Gastroesophageal sphincter (tissue), 4 donors: ENCODE measurements at regions not wholly inside any gene's neighbourhood (a gene's known extent, or its start where the extent isn't known, plus 50 kb on each side); places are given as distances from the start of the nearest gene placed in this dataset.

Source experiments
- ATAC-seq: fragments of 150-250 bp; one replicate; pipeline ENCODE4 v1.9.1; 2016; ENCODE audit warnings: mild to moderate bottlenecking, moderate library complexity
- H3K27ac ChIP-seq, 4 donors: fragments of 200-600 bp; sonication (generic) in 3 of 4; 1 replicate in 3 of 4; 2 replicates in 1 of 4; pipeline ENCODE4 v1.5.1; 2016 to 2019
- H3K27me3 ChIP-seq: fragments of 200-600 bp; sonication (generic); one replicate; pipeline ENCODE4 v1.5.1; 2019
- H3K36me3 ChIP-seq, 2 donors: fragments of 200-600 bp; sonication (generic); one replicate each; pipeline ENCODE4 v1.5.1; 2019; ENCODE audit warnings: control low read depth in 1 of 2
- H3K4me1 ChIP-seq, 3 donors: fragments of 200-600 bp; sonication (generic); 1 replicate in 2 of 3; 2 replicates in 1 of 3; pipeline ENCODE4 v1.5.1; 2016 to 2019; ENCODE audit warnings: control low read depth in 2 of 3
- H3K4me3 ChIP-seq, 2 donors: fragments of 200-600 bp; sonication (generic); one replicate each; pipeline ENCODE4 v1.5.1; 2019; ENCODE audit warnings: mild to moderate bottlenecking in 1 of 2, moderate library complexity in 1 of 2
- H3K9me3 ChIP-seq, 3 donors: fragments of 200-600 bp; sonication (generic); one replicate each; pipeline ENCODE4 v1.5.1; 2017 to 2019; ENCODE audit warnings: control low read depth in 2 of 3
- EP300 ChIP-seq: sonication (generic); formaldehyde crosslinking; IDR thresholded peaks from one replicate; pipeline ENCODE4 v1.6.1; 2017; ENCODE audit warnings: antibody characterized with exemption, mild to moderate bottlenecking
- POLR2A ChIP-seq, 2 donors: fragments of 450-650 bp; IDR thresholded peaks; one replicate each; pipeline ENCODE4 v1.6.1; 2017; ENCODE audit warnings: antibody characterized with exemption in 2 of 2, mild to moderate bottlenecking in 2 of 2, moderate library complexity in 1 of 2
- POLR2AphosphoS5 ChIP-seq: sonication (generic); formaldehyde crosslinking; IDR thresholded peaks from one replicate; pipeline ENCODE4 v1.6.1; 2017; ENCODE audit warnings: antibody characterized with exemption
- WGBS, 2 donors: methylation state at CpG; one replicate each; pipeline ENCODE4 v1.1.5; 2018; ENCODE audit warnings: low coverage in 1 of 2; 5-methylcytosine and 5-hydroxymethylcytosine counted together
- TF ChIP-seq, protein P1 (sequence below), 4 experiments: fragments of 200-600 bp in 2 of 4; fragments of 450-650 bp in 2 of 4; sonication (generic) in 1 of 4; IDR thresholded peaks; one replicate each; pipeline ENCODE4 v1.5.1; 2017 to 2019; ENCODE audit warnings: antibody characterized with exemption in 4 of 4, mild to moderate bottlenecking in 2 of 4, moderate library complexity in 2 of 4

DNA sequence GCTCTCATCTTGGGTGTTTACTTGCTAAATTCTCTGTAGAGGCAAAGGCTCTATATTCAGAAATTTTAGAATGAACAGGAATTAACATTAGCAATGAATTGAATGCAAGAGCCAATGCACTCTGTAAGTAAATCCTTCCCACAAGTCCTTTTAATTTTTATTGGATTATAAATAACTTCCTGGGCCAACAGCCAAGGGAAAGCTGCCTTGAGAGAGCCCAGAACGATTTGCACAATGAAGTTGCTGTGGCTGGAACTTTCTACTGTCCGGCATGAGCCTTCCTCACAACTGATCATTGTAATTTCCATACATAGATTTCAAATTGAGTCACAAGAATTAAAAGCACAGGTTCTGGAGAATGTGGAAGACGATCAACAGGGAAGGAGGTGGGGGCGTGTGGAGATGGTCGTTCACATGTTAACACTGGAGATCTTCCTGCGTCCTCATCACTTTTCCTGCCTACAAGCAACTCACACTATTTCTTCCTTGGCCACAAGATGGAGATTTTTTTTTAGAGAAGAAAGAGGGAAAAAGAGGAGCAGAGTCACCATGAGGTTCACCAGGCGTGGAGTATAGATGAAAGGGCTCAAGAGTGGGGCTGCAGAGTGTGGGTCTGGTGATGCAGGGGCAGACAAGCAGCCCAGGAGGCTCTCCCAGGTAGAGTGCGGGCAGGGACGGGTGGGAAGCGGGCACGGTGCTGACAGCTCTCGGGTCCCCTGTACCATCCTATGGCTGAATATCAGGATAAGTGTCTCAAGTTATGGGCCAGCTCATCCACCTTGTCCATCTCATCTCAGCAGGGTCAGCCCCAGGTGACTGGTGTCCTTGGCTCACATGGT lies 110.7 kb downstream of the SOX1 start:
- no peaks in the 10 kb centered on the region for H3K4me1 ChIP-seq
- H3K4me3 ChIP-seq, result no peak overlapping the region
- no peaks in the 10 kb centered on the region for H3K36me3 ChIP-seq
- ATAC-seq, result no peak
- H3K27ac ChIP-seq, result no peak overlapping the region
- WGBS, 2 donors, result 44 to 46% methylated on average over 11 to 12 of the region's 12 CpGs
- H3K9me3 ChIP-seq, result peaks cover 0 to 16% (median 0%) of the 10 kb centered on the region in 3 donors
- H3K27me3 ChIP-seq, result peaks cover 47% of the 10 kb centered on the region
- TF ChIP-seq POLR2A (IDR thresholded peaks at IDR 0.05), result no peak
- no peak for TF ChIP-seq EP300
- TF ChIP-seq, protein P1, sequence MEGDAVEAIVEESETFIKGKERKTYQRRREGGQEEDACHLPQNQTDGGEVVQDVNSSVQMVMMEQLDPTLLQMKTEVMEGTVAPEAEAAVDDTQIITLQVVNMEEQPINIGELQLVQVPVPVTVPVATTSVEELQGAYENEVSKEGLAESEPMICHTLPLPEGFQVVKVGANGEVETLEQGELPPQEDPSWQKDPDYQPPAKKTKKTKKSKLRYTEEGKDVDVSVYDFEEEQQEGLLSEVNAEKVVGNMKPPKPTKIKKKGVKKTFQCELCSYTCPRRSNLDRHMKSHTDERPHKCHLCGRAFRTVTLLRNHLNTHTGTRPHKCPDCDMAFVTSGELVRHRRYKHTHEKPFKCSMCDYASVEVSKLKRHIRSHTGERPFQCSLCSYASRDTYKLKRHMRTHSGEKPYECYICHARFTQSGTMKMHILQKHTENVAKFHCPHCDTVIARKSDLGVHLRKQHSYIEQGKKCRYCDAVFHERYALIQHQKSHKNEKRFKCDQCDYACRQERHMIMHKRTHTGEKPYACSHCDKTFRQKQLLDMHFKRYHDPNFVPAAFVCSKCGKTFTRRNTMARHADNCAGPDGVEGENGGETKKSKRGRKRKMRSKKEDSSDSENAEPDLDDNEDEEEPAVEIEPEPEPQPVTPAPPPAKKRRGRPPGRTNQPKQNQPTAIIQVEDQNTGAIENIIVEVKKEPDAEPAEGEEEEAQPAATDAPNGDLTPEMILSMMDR (IDR thresholded peaks at IDR 0.05), result no peak
- TF ChIP-seq POLR2AphosphoS5, result no peak

DNA sequence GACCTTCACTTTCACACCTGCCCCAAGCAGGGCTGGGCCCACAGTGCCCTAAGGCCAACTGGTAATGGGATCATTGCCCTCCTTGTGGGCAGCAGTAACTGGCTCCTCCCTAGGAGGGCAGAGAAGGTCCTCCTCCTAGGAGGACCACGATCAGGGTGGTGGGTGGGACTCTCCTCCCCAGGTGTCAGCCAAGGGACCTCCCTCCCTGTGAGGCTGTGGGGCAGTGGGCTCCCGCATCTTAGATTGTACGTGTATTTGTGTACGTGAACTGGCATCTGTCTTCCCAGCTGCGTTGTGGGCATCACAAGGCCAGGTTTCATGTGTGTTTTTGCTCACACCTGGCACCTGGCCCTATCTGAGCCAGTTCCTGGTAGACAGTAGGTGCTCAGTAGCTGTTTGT lies 111.8 kb downstream of the SOX1 start:
- Histone ChIP-seq H3K27ac (no peak overlapping the region), H3K9me3 (peaks cover 0 to 13% (median 0%) of the 10 kb centered on the region in 3 donors), H3K27me3 (peaks cover 53% of the 10 kb centered on the region), H3K36me3 (no peaks in the 10 kb centered on the region), H3K4me3 (no peak overlapping the region), H3K4me1 (no peaks in the 10 kb centered on the region)
- 84% methylated on average over 4 of the region's 5 CpGs; no CpG with 5 or more reads in 1 of the 2 donors for WGBS, 2 donors
- TF ChIP-seq, protein P1 (IDR thresholded peaks at IDR 0.05), result no peak
- TF ChIP-seq POLR2AphosphoS5 (no peak), EP300 (no peak), POLR2A (IDR thresholded peaks at IDR 0.05) (no peak)
- no peak for ATAC-seq

GRCh38 chr13:112179421-112179820 lies 112.5 kb downstream of the SOX1 start:
- Histone ChIP-seq H3K36me3 (no peaks in the 10 kb centered on the region), H3K4me1 (no peaks in the 10 kb centered on the region), H3K4me3 (no peak overlapping the region), H3K27me3 (peaks cover 60% of the 10 kb centered on the region), H3K27ac (no peak overlapping the region), H3K9me3 (peaks cover 0 to 6% (median 0%) of the 10 kb centered on the region in 3 donors)
- no peak for TF ChIP-seq POLR2AphosphoS5
- TF ChIP-seq POLR2A (IDR thresholded peaks at IDR 0.05), result no peak
- TF ChIP-seq, protein P1 (IDR thresholded peaks at IDR 0.05), result no peak
- TF ChIP-seq EP300, result no peak
- 95 to 100% methylated on average over 3 to 6 of the region's 9 CpGs for WGBS, 2 donors
- no peak for ATAC-seq

- H3K4me3 ChIP-seq, result no peak overlapping the region
- TF ChIP-seq, protein P1 (IDR thresholded peaks at IDR 0.05), result no peak
- no peak for TF ChIP-seq POLR2A (IDR thresholded peaks at IDR 0.05)
- no peak for TF ChIP-seq POLR2AphosphoS5
- TF ChIP-seq EP300, result no peak
- ATAC-seq, result no peak
- H3K4me1 ChIP-seq, result no peaks in the 10 kb centered on the region
- peaks cover 0 to under 1% (median 0%) of the 10 kb centered on the region in 3 donors for H3K9me3 ChIP-seq
- H3K36me3 ChIP-seq, result no peaks in the 10 kb centered on the region
- H3K27me3 ChIP-seq, result peaks cover 61% of the 10 kb centered on the region
- 73 to 83% methylated on average over 2 to 11 of the region's 12 CpGs for WGBS, 2 donors
- no peak overlapping the region for H3K27ac ChIP-seq
Measured at GRCh38 chr13:112179995-112180394, 113.0 kb downstream of the SOX1 start.
